Smooth muscle cell (in vitro differentiated cells): ENCODE measurements at regions not wholly inside any gene's neighbourhood (a gene's known extent, or its start where the extent isn't known, plus 50 kb on each side); places are given as distances from the start of the nearest gene placed in this dataset.

ENCODE experiments used
- DNase-seq: peaks from one replicate; lab custom pipeline; 2025; ENCODE audit not compliant: unreplicated experiment; lab: John Stamatoyannopoulos, UW
- H2AFZ ChIP-seq: fragments of 200-600 bp; sonication (generic); 2 replicates; pipeline ENCODE4 v1.6.0; 2016; ENCODE audit warnings: antibody characterized with exemption, low read depth, mild to moderate bottlenecking
- H3F3A ChIP-seq: fragments of 200-600 bp; sonication (generic); 2 replicates; pipeline ENCODE4 v1.6.0; 2017; ENCODE audit warnings: antibody characterized with exemption, low read depth
- H3K27ac ChIP-seq: fragments of 200-600 bp; sonication (generic); 2 replicates; pipeline ENCODE4 v1.5.1; 2016; ENCODE audit warnings: low read depth, mild to moderate bottlenecking
- H3K27me3 ChIP-seq: fragments of 200-600 bp; sonication (generic); 2 replicates; pipeline ENCODE4 v1.6.1; 2016; ENCODE audit warnings: low read depth, mild to moderate bottlenecking
- H3K36me3 ChIP-seq: fragments of 200-600 bp; sonication (generic); 2 replicates; pipeline ENCODE4 v1.5.1; 2016; ENCODE audit warnings: low read depth
- H3K4me1 ChIP-seq: fragments of 200-600 bp; sonication (generic); 2 replicates; pipeline ENCODE4 v1.5.1; 2016; ENCODE audit warnings: low read depth
- H3K4me2 ChIP-seq: fragments of 200-600 bp; sonication (generic); 2 replicates; pipeline ENCODE4 v1.6.0; 2016; ENCODE audit warnings: mild to moderate bottlenecking
- H3K4me3 ChIP-seq: fragments of 200-600 bp; sonication (generic); 2 replicates; pipeline ENCODE4 v1.5.1; 2016; ENCODE audit warnings: mild to moderate bottlenecking
- H3K79me2 ChIP-seq: fragments of 200-600 bp; sonication (generic); 2 replicates; pipeline ENCODE4 v1.6.0; 2016; ENCODE audit warnings: low read depth, mild to moderate bottlenecking
- H3K9ac ChIP-seq: fragments of 200-600 bp; sonication (generic); 2 replicates; pipeline ENCODE4 v1.6.0; 2016; ENCODE audit warnings: low read depth
- H3K9me3 ChIP-seq: fragments of 200-600 bp; sonication (generic); replicated peaks from 2 replicates; pipeline ENCODE4 v1.5.1; 2016; ENCODE audit warnings: low read depth
- H4K20me1 ChIP-seq: fragments of 200-600 bp; sonication (generic); 2 replicates; pipeline ENCODE4 v1.6.0; 2016; ENCODE audit warnings: low read depth
- WGBS: methylation state at CpG from one replicate; pipeline ENCODE4 v1.1.7; 2016; ENCODE audit warnings: low lambda C conversion rate; 5-methylcytosine and 5-hydroxymethylcytosine counted together
- TF ChIP-seq, protein P1 (sequence below): fragments of 200-600 bp; sonication (generic); IDR thresholded peaks from 2 replicates; pipeline ENCODE4 v1.5.1; 2017; ENCODE audit warnings: borderline replicate concordance, mild to moderate bottlenecking, antibody characterized with exemption; ENCODE audit not compliant: insufficient read depth, poor library complexity, severe bottlenecking

DNA sequence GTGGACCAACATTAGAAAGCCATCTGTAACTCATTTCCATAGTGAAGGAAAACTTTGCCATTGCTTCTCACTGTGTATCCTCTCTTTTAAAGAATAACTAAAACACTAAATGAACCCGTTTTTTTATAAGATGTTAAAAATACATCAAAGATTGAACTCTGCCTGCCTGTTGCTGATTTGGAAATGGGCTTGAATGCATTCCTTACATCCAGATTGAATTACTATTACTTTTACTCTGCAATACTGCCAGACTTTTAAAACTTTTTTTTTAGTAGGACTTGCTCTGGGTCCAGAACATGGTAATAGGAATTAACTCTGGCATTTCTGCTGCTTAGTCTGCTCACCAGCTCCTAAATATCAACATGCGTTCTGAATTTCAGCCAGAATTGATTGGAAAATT lies 176.8 kb upstream of the PAPPA start:
- Histone ChIP-seq H3K4me1 (no peaks in the 10 kb centered on the region), H3K27ac (no peak overlapping the region), H3K27me3 (no peaks in the 10 kb centered on the region), H4K20me1 (no peaks in the 10 kb centered on the region), H3K4me2 (no peak overlapping the region), H3K36me3 (no peaks in the 10 kb centered on the region), H2AFZ (no peak overlapping the region), H3K4me3 (no peak overlapping the region), H3K79me2 (no peaks in the 10 kb centered on the region), H3K9me3 (no peaks in the 10 kb centered on the region), H3K9ac (no peak overlapping the region), H3F3A (no peaks in the 10 kb centered on the region)
- DNase-seq, result no peak
- TF ChIP-seq, protein P1, sequence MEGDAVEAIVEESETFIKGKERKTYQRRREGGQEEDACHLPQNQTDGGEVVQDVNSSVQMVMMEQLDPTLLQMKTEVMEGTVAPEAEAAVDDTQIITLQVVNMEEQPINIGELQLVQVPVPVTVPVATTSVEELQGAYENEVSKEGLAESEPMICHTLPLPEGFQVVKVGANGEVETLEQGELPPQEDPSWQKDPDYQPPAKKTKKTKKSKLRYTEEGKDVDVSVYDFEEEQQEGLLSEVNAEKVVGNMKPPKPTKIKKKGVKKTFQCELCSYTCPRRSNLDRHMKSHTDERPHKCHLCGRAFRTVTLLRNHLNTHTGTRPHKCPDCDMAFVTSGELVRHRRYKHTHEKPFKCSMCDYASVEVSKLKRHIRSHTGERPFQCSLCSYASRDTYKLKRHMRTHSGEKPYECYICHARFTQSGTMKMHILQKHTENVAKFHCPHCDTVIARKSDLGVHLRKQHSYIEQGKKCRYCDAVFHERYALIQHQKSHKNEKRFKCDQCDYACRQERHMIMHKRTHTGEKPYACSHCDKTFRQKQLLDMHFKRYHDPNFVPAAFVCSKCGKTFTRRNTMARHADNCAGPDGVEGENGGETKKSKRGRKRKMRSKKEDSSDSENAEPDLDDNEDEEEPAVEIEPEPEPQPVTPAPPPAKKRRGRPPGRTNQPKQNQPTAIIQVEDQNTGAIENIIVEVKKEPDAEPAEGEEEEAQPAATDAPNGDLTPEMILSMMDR, result no peak
- WGBS, result 88% methylated on average over 2 of the region's 2 CpGs

DNA sequence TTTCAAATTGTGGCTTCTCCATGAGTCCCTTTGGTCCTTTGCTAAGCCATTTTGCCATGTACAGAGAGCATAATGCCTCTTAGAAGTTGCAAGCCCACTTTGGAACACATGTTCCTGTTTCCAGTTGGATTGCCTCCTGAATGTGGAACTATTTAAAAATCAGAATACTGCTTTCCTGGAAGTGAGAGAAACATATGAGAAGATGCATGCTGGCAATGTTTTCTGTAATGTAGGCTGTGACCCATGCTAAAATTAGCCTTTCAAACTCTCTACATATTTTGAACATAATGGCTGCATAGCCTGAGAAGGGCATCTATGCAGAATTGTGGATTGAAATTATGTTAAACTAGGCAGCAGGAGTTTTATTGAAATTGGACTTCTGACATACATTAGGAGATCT lies 175.5 kb upstream of the PAPPA start:
- Histone ChIP-seq H3K9ac (no peak overlapping the region), H3K4me1 (no peaks in the 10 kb centered on the region), H4K20me1 (no peaks in the 10 kb centered on the region), H3K79me2 (no peaks in the 10 kb centered on the region), H3K4me3 (no peak overlapping the region), H3K9me3 (no peaks in the 10 kb centered on the region), H3K27me3 (no peaks in the 10 kb centered on the region), H3K4me2 (no peak overlapping the region), H2AFZ (no peak overlapping the region), H3K27ac (no peak overlapping the region), H3K36me3 (no peaks in the 10 kb centered on the region), H3F3A (no peaks in the 10 kb centered on the region)
- DNase-seq, result no peak
- TF ChIP-seq, protein P1, result no peak

GRCh38 chr9:115978659-115979096 lies 174.9 kb upstream of the PAPPA start:
- no peaks in the 10 kb centered on the region for H3K4me1 ChIP-seq
- H3K9ac ChIP-seq, result no peak overlapping the region
- H3K4me2 ChIP-seq, result no peak overlapping the region
- no peaks in the 10 kb centered on the region for H3K36me3 ChIP-seq
- H3K27ac ChIP-seq, result no peak overlapping the region
- no peak overlapping the region for H2AFZ ChIP-seq
- no peak overlapping the region for H3K4me3 ChIP-seq
- H4K20me1 ChIP-seq, result no peaks in the 10 kb centered on the region
- WGBS, result 87% methylated on average over 3 of the region's 3 CpGs
- H3K9me3 ChIP-seq, result no peaks in the 10 kb centered on the region
- TF ChIP-seq, protein P1, result no peak
- DNase-seq, result no peak
- H3K79me2 ChIP-seq, result no peaks in the 10 kb centered on the region
- no peaks in the 10 kb centered on the region for H3K27me3 ChIP-seq
- no peaks in the 10 kb centered on the region for H3F3A ChIP-seq

DNA sequence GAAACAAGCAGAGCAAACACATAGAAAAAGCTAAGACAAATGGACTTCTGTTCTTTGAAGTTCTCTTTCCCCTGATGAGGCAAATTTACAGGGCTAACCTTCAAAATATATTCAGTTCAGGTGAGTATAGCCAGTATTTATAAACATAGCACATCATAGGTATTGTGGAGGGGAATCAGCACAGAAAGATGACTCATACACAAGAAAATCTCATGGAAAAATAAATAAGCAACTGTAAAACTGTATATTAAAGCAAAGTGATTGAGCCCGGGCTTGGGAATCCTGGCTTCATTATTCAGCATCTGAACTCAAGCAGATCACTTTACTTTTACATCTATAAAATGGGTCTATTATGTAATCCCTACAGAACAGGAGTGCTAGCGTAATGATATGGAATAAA lies 173.5 kb upstream of the PAPPA start:
- Histone ChIP-seq H2AFZ (no peak overlapping the region), H3K27ac (no peak overlapping the region), H3K36me3 (no peaks in the 10 kb centered on the region), H3K79me2 (no peaks in the 10 kb centered on the region), H3K4me1 (no peaks in the 10 kb centered on the region), H3K9me3 (no peaks in the 10 kb centered on the region), H3F3A (no peaks in the 10 kb centered on the region), H3K4me3 (no peak overlapping the region), H3K9ac (no peak overlapping the region), H3K27me3 (no peaks in the 10 kb centered on the region), H3K4me2 (no peak overlapping the region), H4K20me1 (no peaks in the 10 kb centered on the region)
- no peak for DNase-seq
- TF ChIP-seq, protein P1, result no peak
- 87% methylated on average over 2 of the region's 2 CpGs for WGBS
